DMS 273 (cell line): ENCODE measurements at regions not wholly inside any gene's neighbourhood (a gene's known extent, or its start where the extent isn't known, plus 50 kb on each side); places are given as distances from the start of the nearest gene placed in this dataset.

ENCODE experiments used
- DNase-seq: peaks from one replicate; lab custom pipeline; 2025; ENCODE audit not compliant: unreplicated experiment; lab: John Stamatoyannopoulos, UW

DNA sequence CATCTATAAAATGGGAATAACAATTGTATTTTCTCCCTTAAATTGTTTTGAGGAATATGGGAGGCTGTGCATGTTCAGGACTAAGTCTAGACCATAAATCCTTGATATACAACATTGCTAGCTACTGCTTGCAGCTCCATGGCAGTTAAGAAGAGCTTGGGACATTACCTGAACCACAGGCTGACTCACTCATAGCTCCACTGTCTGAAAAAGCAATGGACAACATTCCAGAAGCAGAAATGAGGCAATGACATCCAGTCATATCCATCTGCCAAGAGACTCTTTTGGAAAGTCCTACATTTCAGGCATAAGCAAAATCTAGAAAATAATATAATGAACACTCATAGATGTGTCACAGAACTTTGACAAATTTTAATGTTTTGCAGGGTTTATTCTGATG lies 167.3 kb upstream of the LEF1 start:
- no peak for DNase-seq

DNA sequence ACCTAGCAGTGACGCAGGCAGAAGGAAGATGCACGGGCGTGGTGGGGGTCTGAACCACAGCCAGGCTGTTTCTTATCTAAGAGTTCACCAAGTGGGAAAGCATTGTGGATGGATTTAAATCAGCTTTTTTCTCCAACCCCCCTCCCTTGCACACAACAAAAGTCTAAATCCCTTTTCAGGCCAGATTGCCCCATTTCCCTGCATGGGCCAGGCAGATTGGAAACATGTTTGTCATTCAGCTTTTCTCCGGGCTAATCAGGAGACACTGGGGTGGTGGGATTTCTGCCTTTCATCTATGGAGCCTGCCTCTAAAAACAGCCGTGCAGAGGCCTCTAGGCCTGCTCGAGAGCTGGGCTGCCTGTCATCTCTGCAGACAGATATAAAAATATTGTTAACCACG lies 166.3 kb upstream of the LEF1 start:
- no peak for DNase-seq

DNA sequence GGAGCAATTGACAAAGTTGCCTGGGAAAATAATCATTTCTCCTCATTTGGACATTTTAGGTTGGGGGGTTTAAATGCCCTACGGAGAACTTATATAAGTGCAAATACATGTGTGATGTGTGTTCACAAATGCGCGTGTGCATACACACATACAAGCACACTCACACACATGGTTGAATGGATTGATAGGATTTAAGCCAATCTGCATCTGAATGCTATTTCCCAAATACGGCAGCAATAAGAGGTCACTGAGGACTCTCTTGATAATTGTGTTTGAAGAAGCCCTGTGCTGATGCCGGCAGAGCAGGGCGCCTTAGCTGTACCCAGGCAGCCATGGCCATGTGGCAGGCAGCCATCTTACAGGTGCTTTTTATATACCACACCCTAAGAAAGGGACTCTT lies 165.3 kb upstream of the LEF1 start:
- DNase-seq = no peak

DNA sequence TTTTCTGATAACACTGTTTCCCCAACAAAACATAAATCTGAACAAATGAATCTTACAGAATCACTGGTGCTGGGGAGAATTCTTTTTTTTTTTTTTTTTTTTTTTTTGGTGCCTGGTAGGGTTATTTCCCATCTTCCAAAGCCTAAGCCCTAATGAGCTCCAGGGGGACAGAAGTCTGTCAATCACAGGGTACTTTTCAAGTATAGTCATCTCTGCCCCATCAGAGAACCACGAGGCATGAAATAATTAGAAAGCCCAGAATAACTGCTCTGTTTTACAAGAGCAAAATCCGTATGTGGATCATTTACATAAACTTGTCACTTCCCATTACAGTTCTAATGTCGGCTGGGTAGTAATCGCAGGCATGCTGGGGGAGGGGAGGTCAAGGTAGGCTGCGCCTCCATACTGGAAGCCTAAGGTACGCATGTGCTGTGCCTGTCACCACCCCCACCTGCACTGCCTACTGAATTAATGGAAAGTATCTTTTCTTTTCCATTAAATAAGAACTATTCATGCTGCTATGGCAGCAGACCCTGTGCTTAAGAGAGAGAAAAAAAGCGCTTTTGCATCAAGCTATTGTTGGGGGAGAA lies 164.7 kb upstream of the LEF1 start:
- DNase-seq = no peak

DNA sequence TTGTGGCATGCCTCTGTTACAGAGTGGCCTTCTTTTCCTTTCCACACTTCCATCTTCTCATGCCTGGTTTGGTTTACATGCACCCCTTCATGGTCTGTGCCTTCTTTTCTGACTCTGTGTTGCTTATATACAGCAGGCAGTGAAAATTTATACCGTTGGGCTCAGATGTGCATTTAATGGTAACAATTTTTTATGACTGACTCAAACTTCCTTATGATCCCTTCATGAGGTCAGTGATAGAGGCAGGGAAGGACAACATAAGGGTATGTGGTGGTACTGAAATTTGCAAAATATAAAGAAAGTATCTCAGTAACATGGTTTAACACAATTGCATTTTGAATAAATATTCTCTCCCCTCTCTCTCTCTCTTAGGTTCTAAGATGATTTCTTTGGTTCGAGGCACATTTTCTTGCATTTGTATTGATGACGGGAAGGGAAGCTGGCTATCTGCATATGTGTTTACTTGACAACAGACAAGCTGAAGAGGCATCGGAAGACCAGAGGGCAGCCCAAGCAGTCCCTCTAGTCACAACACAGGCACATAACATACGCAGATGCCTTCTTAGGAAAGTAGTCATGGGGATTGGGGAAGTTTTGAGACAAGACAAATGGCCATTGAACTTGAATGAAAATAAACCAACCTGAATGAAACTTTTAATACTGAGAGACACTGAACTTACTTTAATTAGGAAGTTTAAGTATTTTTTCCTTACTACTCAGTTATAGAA lies 163.3 kb upstream of the LEF1 start:
- no peak for DNase-seq

DNA sequence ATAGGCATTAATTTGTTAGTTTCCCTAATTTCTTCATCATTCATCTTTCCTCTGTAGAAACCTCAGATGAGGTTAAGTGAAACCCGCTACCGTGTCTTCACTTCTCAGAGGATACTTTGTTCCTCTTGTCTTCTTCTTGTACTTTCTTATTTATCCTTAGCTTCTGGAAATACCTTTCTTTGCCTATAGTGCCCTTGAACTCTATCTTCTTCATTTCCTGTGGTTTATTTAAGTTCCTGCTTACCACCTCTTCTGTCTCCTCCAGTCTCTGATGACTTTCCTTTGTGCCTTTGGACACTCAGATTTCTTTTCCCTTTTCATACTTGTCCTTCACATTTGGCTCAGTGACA lies 159.6 kb upstream of the LEF1 start:
- DNase-seq = no peak

DNA sequence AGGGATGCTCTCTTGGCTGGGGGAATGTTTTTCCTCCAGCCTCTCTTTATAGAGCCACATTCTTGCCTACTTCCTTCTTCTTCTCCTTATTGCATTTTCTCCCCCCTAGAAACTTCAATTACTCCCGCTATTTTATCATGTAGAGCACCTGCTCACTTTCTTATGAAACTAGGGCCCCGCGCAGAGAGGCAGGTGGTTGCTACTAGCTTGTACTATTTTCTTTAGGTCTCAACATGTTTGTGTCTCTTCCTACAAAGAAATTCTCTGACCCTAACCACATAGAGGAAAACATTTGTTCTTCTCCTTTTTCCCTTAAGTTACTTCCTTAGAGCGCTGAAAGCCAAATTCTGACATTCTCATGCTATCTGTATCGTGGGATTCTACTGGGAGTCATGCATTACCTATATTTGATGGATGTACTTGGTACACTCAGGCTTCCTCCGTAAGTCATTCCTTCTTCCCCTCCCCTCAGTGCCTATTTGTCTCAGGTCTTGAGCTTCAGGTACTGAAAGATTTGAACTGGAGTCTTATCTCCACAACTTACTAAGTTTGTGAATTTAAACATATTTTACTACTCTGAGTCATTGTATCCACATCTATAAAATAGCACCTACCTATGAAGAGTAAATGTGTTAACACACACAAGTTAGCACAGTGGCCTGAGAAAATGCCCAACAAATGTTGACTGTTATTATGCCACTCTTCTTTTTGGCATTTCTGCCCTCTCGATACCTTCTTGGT lies 159.1 kb upstream of the LEF1 start:
- no peak for DNase-seq

DNA sequence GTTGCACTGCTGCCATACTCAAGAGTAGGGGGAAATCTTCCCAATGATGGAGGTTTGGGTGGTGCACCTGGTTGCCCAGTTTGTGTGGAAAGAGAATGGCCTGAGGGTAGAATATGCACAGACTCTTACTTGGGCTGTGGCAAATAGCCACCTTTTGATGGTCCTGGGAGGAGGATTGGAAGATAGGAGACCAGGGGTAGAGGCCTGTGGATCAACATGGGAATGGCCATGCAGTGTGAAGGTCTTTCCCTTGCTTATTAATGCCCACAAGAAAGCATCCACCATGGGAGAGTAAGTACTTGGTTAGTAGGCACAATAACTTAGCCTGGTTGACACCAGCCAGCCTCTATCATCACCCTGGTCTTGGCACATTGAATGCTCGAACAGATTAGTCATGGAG lies 156.8 kb upstream of the LEF1 start:
- no peak for DNase-seq

DNA sequence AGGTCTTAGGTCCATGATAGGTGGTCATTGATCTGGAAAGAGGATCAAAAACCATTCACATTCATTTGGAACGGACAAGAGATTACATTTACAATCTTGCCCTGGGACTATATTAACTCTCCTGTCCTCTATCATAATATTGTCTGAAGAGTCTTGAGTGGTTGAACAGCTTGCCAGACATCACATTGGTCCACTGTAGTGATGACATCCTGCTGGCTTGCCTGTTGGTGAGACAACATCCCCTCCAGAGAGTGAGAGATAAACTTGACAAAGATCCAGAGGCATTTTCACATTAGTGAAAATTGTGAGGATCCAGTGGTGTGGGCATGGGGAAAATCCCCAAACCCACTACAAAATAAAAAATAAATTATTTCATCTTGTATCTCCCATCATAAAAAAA lies 155.7 kb upstream of the LEF1 start:
- DNase-seq = no peak

DNA sequence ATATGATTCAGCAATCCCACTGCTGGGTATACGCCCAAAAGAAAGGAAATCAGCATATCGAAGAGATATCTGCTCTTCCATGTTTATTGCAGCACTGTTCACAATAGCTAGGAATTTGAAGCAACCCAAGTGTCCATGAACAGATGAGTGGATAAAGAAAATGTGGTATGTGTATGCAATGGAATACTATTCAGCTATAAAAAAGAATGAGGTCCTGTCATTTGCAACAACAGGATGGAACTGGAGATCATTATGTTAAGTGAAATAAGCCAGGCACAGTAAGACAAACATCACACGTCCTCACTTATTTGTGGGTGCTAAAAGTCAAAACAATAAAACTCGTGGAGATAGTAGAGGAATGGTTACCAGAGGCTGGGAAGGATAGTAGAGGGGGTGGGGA lies 153.8 kb upstream of the LEF1 start:
- DNase-seq = no peak

DNA sequence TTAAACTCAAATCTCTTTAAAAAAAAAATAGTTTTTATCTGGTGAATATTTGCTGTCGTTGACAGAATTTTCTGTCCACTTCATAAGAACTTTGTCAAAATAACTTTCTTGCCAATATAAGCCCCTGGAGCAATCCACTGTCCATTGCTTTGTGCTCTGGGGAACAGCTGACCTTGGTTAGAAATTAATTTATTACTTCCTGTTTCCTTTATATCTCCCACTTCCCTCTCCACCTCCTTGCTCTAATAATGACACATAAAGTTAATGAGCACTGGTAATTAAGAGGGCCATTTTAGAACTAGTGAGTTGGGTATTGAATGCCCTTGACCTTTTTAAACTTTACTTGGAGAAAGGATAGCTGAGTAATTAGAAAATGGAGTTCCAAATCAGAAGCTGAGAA lies 151.3 kb upstream of the LEF1 start:
- no peak for DNase-seq

DNA sequence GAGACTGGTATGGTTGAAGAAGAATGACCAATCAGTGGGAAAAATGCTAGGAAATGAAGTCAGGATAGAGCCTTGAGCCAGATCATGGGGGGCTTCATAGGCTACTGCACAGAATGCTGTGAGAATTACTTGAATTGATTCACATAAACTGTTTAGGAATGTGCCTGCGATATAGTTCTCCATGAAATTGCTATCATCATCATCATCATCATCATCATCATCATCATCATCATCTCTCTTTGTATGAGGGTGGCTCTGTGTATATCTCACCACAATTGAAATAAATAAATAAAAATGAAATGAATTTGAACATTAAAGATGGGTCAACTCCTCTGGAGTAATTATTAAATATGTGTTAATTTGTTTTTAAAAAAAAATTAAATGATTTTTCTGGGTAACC lies 148.6 kb upstream of the LEF1 start:
- no peak for DNase-seq

DNA sequence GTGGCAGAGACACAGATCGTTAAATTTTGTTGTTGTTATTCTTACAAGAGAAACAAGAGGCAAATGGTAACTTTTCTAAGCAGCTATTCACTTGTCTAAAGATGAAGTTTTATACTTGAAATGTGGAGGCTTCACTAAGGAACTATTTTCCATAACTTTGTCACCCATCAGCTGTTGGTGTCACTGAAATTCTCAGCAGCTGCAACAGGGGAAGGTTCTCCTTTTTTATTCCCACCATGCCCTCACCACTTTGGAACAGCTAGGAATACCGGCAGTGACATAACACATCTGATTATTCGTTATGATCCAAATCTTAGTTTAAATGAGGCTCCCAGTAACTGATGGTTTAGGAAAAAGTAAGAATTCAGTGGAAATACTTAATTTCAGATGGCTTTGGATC lies 147.0 kb upstream of the LEF1 start:
- no peak for DNase-seq

DNA sequence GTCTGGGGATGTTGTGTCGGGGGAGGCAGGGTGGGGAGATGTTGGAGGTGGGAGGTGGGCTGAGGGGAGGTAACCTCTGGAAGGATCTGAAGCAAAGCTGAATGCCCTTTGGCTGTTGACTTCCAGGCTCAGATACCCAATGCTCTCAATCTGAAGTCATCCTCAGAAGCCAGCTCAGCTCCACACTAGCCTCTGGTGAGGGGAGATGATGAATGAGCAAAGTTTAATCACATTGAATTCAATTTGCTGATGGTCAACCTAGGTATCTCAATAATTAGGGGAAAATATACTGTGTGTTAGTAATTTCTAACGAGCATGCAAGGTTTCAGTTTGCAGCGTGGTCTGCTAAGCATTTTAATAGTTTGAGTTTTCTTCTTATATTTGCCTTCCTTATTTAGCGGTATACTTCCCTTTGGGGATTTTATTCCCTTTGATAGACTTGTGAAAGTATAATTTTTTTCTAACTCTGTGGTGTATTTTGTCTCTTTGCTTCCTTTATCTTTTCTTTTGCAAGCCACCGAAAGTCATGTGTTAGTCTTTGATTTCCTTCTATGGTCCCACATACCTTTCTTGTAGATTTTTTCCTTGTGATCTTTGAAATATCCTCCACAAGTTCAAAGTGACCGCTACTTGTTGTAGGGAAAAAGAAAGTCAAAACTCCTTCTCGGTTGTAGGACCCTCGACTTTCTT lies 146.3 kb upstream of the LEF1 start:
- DNase-seq = no peak

DNA sequence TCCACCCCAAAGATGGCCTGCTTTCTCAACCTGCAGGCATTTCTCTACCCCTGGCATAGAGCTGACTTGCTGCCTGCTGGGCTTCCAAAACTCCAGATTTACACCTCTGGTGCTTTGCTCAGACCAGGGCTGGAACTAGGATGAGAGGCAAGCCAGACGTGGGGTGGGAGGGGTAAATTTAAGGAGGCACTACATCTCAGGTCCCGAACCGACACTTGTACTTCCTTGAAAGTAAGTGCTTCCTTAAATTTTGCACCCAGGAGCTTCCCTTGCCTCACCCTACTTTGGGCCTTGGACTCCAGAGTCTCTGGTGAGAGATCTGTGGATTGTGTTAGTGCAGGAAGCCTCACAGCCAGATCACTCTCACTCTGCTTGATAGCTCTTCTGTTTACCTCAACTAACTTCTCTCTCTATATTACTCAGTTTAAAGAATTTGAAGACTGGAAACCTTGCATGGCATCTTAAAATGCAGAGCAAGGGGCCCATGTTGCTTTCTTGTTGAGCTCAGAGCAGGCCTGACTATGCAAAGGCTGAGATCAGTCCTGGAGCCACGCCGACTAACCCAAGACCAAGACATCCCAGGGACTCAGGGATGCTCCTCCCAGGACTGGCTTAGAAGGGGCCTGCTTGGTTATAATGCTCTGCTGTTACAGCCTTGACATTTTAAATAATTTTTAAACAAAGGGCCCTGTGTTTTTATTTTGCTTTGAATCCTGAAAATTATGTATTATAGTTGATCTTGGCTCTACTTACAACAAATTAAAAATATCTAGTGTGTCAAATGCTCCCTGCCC lies 145.0 kb upstream of the LEF1 start:
- DNase-seq = no peak

DNA sequence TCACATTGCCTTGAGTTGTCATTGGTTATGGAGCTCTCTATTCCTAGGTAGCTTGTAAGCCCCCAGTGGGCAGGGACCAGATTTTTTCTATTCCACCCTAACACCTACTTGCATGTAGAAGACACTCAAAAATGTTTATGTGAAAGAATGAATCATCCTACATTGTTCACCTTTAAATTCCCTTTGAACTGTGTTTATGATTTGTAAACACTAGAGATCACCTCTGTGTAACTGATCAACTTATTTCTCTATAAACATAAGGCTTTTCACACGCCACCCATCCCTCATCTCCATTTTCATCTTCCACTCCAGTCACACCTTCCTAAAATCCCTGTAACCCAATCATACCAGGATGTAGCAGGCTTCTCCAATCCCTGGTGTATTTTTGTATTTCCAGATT lies 142.6 kb upstream of the LEF1 start:
- DNase-seq = no peak

DNA sequence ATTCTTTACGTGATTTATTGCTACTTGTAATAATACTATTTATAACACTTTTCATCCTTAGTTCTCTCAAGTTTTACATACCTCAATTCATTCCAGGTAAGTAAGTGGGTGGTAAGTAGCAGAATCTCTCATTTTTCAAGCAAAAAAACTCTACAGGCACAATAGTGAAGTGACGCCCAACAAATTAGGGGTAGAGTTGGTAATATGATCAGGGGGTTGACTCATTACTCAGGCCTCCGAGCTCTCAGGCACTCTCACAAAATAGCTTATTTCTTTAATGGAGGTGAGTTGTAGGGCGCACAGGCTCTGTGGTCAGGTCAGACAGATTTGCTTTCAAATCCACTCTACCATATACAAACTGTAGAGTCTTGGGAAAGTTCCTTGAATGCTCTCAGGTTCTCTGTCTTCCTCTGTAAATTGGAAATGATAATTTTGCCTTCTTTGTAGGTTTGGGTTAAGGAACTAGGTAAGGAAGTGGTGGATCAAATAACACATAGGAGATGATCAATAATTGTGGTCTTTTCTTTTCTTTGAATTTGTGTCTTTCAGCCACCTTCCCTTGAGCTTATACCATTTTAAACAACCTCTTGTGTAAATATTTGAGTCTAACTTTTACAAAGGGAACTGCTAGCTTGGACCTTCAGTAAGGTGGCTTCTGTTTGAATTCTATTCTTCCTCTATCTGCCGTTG lies 134.9 kb upstream of the LEF1 start:
- DNase-seq = no peak

DNA sequence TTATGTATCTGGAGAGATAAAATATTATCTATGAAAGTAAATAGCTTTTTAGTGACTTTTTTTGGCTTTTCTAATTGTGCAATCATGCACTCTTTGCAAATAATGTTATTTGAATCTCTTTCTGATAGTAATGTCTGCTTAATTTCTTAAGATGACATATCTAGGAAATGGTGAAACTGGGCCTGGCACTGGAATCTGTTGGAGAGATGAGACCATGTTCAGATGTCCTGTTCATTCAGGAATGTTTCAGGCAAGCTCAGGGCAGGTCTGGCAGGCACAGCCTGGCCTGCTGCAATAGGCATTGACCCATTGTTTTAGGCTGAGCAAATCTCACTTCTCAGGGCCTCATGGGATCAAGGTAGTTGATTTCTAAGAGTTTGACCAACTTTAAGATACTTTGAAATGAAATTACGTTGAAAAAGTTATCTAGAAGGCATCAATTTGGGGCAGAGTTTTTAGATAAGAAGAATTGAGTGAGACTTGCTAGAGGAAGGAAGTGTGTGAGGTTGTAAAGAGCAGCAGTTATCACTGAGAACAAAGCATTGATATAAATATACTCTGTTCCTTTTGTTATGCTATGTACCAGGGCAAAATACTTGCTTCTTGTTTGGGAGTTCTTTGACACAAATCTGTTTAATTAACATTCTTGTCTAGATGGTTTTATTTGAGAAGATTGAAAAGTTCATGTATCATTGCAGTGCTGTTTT lies 133.0 kb upstream of the LEF1 start:
- DNase-seq = no peak

DNA sequence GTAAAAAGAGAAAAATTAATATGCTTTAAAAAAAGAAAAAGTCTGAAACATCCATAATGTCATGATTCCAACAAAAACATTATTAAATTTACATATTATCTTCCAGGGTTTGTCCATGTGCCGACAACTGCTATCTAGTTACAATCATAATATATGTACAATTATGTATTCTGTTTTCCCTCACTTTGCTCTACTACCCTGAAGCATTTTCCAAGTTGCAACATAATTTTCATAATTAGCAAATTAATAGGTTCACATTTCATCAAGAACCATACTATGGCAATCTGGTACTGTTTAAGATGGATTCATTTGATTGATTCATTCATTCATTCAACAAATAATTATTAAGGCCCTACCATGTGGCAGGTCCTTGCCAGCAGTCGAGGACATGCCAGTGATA lies 128.9 kb upstream of the LEF1 start:
- DNase-seq = no peak

DNA sequence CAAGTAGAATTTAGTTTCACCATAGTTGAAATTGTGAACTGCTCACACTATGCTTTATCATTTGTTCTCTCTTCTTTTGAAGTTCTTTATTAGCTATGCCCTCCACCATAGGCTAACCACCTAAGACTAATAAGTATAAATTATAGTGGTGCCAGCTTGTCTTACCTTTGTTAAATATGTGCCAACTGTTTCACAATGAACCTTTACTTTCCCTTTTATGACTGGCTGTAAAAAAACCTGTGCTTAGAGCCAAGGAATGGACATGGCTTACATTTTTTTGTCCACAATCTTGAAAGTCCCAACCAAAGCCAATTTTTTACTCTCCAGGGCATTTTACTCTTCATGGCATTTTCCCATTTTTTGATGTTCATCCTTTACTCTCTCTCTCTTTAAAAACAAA lies 123.5 kb upstream of the LEF1 start:
- DNase-seq = no peak
